ENCODE measurements at regions not wholly inside any gene's neighbourhood (a gene's known extent, or its start where the extent isn't known, plus 50 kb on each side); places are given as distances from the start of the nearest gene placed in this dataset.

DNA sequence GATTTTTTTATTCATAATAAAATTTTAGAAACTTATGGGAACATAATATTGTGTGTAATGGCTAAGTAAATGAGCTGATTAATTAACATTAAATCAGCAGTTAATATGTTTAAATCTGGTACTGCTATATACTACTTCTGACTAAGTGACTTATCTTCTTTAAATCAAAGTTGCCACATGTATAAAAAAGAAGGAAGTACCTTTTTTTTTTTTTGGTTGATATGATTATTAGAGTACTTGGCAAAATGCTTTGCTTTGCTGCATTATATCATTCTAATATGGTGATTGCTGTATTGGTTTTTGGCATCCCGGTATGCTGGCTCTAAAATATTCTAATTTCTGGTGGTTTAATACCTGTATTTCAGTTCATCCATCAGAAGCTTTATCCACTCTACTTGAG is 319.1 kb upstream of the RGS6 start:
- WGBS, 2 experiments (ENCODE audit: extremely low coverage in 2 of 2, insufficient read length in 1 of 2) = no CpG with 5 or more reads among the region's 1 CpG
- Histone ChIP-seq H4K5ac (ENCODE audit: low read depth, low read length) (no peak overlapping the region), H2BK15ac (ENCODE audit: low read depth, low read length) (no peak overlapping the region), H3K9me1 (ENCODE audit: insufficient read depth, low read length) (0 out of 2 replicates have a peak, but pooled peaks cover 5% of the 10 kb centered on the region), H3K56ac (ENCODE audit: extremely low read depth, insufficient read depth, low read length) (no peak overlapping the region), H3K27ac (ENCODE audit: insufficient read depth, low read length) (no peak overlapping the region), H2AK5ac (ENCODE audit: low read depth, low read length) (no peak overlapping the region), H3K4me2 (ENCODE audit: low read depth, low read length) (no peak overlapping the region), H2BK120ac (ENCODE audit: low read depth, low read length) (no peak overlapping the region), H2AFZ (replicated peaks; ENCODE audit: low read length, poor library complexity) (no peak overlapping the region), H2AK9ac (replicated peaks; ENCODE audit: low read depth, low read length, poor library complexity) (no peak overlapping the region), H3K9me3 (ENCODE audit: control insufficient read depth, insufficient read depth, low read length) (no peaks in the 10 kb centered on the region), H3K4ac (ENCODE audit: low read depth, low read length) (no peak overlapping the region), H3K14ac (replicated peaks; ENCODE audit: low read depth, low read length) (no peak overlapping the region), H2BK5ac (ENCODE audit: low read depth, low read length, poor library complexity, severe bottlenecking) (no peak overlapping the region), H4K91ac (ENCODE audit: insufficient read depth, low read depth, low read length) (no peak overlapping the region), H3K79me1 (ENCODE audit: low read depth in 1 of 2, low read length in 2 of 2) (peaks cover 23 to 42% of the 10 kb centered on the region in 2 experiments), H3K36me3 (ENCODE audit: control insufficient read depth, insufficient read depth, low read length) (no peaks in the 10 kb centered on the region; the same call in 1 of the 2 replicates), H3K4me3 (ENCODE audit: insufficient read depth, low read depth, low read length) (no peak overlapping the region), H3K18ac (ENCODE audit: low read depth, low read length) (no peak overlapping the region), H4K8ac (ENCODE audit: low read depth in 2 of 2, low read length in 2 of 2) (no peak overlapping the region), H3K23ac (ENCODE audit: low read depth, low read length) (no peak overlapping the region), H3K9ac (ENCODE audit: low read depth, low read length) (no peak overlapping the region), H3K27me3 (ENCODE audit: control insufficient read depth, insufficient read depth, low read length) (no peaks in the 10 kb centered on the region), H3K4me1 (ENCODE audit: control insufficient read depth, insufficient read depth, low read length) (no peaks in the 10 kb centered on the region), H4K20me1 (ENCODE audit: insufficient read depth, low read length) (no peaks in the 10 kb centered on the region; the same call in 1 of the 2 replicates), H2BK20ac (ENCODE audit: low read depth, low read length) (no peak overlapping the region)
- POLR2A ChIA-PET (ENCODE audit: unreplicated experiment) = no interaction called here
- intact Hi-C loops (cut with micrococcal nuclease) (no loop called here), dilution Hi-C loops (cut with HindIII; ENCODE audit: low sequenced_read_pairs, unreplicated experiment) (no loop called here), in situ Hi-C loops (cut with MboI; ENCODE audit: low sequenced_read_pairs) (no loop called here)
- CTCF ChIA-PET = no interaction called here
- no TSS peak for BruUV-seq (replicated peaks)
- DNase-seq (no peak), ATAC-seq (ENCODE audit: low read depth) (no peak)
- TF ChIP-seq, protein P1, sequence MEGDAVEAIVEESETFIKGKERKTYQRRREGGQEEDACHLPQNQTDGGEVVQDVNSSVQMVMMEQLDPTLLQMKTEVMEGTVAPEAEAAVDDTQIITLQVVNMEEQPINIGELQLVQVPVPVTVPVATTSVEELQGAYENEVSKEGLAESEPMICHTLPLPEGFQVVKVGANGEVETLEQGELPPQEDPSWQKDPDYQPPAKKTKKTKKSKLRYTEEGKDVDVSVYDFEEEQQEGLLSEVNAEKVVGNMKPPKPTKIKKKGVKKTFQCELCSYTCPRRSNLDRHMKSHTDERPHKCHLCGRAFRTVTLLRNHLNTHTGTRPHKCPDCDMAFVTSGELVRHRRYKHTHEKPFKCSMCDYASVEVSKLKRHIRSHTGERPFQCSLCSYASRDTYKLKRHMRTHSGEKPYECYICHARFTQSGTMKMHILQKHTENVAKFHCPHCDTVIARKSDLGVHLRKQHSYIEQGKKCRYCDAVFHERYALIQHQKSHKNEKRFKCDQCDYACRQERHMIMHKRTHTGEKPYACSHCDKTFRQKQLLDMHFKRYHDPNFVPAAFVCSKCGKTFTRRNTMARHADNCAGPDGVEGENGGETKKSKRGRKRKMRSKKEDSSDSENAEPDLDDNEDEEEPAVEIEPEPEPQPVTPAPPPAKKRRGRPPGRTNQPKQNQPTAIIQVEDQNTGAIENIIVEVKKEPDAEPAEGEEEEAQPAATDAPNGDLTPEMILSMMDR (conservative IDR thresholded peaks at IDR 0.05; ENCODE audit: low read depth, low read length) = no peak
- TF ChIP-seq NFE2L2 (IDR thresholded peaks at IDR 0.05; ENCODE audit: low read depth, low read length) (no peak), RCOR1 (IDR thresholded peaks at IDR 0.05; ENCODE audit: insufficient replicate concordance, low read length) (no peak), CHD1 (IDR thresholded peaks at IDR 0.05; ENCODE audit: low read depth, low read length) (no peak), MAZ (IDR thresholded peaks at IDR 0.05; ENCODE audit: borderline replicate concordance, low read depth, low read length) (no peak), SMC3 (IDR thresholded peaks at IDR 0.05; ENCODE audit: low read depth, low read length) (no peak), FOS (IDR thresholded peaks at IDR 0.05; ENCODE audit: low read depth, low read length) (no peak), RAD21 (IDR thresholded peaks at IDR 0.05; ENCODE audit: low read length) (no peak), MXI1 (IDR thresholded peaks at IDR 0.05; ENCODE audit: borderline replicate concordance, low read depth, low read length) (no peak), MAFK (IDR thresholded peaks at IDR 0.05; ENCODE audit: low read depth, low read length) (no peak), RFX5 (IDR thresholded peaks at IDR 0.05; ENCODE audit: low read depth, low read length) (no peak), POLR2A (IDR thresholded peaks at IDR 0.05; ENCODE audit: low read depth, low read length) (no peak), BHLHE40 (IDR thresholded peaks at IDR 0.05; ENCODE audit: low read depth, low read length) (no peak), CEBPB (IDR thresholded peaks at IDR 0.05; ENCODE audit: low read depth, low read length) (no peak)
- TF ChIP-seq, protein P2, sequence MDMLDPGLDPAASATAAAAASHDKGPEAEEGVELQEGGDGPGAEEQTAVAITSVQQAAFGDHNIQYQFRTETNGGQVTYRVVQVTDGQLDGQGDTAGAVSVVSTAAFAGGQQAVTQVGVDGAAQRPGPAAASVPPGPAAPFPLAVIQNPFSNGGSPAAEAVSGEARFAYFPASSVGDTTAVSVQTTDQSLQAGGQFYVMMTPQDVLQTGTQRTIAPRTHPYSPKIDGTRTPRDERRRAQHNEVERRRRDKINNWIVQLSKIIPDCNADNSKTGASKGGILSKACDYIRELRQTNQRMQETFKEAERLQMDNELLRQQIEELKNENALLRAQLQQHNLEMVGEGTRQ (IDR thresholded peaks at IDR 0.05; ENCODE audit: low read depth, low read length) = no peak
- TF ChIP-seq, protein P3, sequence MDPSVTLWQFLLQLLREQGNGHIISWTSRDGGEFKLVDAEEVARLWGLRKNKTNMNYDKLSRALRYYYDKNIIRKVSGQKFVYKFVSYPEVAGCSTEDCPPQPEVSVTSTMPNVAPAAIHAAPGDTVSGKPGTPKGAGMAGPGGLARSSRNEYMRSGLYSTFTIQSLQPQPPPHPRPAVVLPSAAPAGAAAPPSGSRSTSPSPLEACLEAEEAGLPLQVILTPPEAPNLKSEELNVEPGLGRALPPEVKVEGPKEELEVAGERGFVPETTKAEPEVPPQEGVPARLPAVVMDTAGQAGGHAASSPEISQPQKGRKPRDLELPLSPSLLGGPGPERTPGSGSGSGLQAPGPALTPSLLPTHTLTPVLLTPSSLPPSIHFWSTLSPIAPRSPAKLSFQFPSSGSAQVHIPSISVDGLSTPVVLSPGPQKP (IDR thresholded peaks at IDR 0.05; ENCODE audit: borderline replicate concordance, low read depth, low read length) = no peak
